Peyer's patch (tissue), 4 donors: ENCODE measurements at regions not wholly inside any gene's neighbourhood (a gene's known extent, or its start where the extent isn't known, plus 50 kb on each side); places are given as distances from the start of the nearest gene placed in this dataset.
A peak's percentile ranks its signal among the peaks of the same experiment; 100 is the strongest.

Experiments used
- DNase-seq, 3 donors: peaks; one replicate each; pipeline ENCODE4 v3.0.0-alpha.2; 2017 to 2019
- H3K27ac ChIP-seq, 4 donors: fragments of 200-600 bp; sonication (generic); one replicate each; pipeline ENCODE4 v1.5.1; 2016 to 2019
- H3K27me3 ChIP-seq, 2 donors: fragments of 200-600 bp; sonication (generic); one replicate each; pipeline ENCODE4 v1.5.1; 2019
- H3K36me3 ChIP-seq, 3 donors: fragments of 200-600 bp; sonication (generic); one replicate each; pipeline ENCODE4 v1.5.1; 2016 to 2019
- H3K4me1 ChIP-seq, 4 donors: fragments of 200-600 bp; sonication (generic); one replicate each; pipeline ENCODE4 v1.5.1; 2016 to 2019
- H3K4me3 ChIP-seq, 4 donors: fragments of 200-600 bp; sonication (generic); 1 replicate in 3 of 4; 2 replicates in 1 of 4; pipeline ENCODE4 v1.5.1; 2016 to 2019; ENCODE audit warnings: mild to moderate bottlenecking in 1 of 4
- H3K9me3 ChIP-seq, 4 donors: fragments of 200-600 bp; sonication (generic); one replicate each; pipeline ENCODE4 v1.5.1; 2016 to 2019; ENCODE audit warnings: mild to moderate bottlenecking in 1 of 4
- POLR2A ChIP-seq, 2 donors: fragments of 450-650 bp; IDR thresholded peaks; one replicate each; pipeline ENCODE4 v1.5.1; 2017; ENCODE audit warnings: antibody characterized with exemption in 2 of 2, mild to moderate bottlenecking in 2 of 2, moderate library complexity in 2 of 2
- TF ChIP-seq, protein P1 (sequence below), 6 experiments: fragments of 450-650 bp in 4 of 6; fragments of 200-600 bp in 2 of 6; sonication (generic) in 1 of 6; IDR thresholded peaks; one replicate each; pipeline ENCODE4 v1.5.1; 2017 to 2019; ENCODE audit warnings: antibody characterized with exemption in 6 of 6, mild to moderate bottlenecking in 3 of 6, moderate library complexity in 1 of 6

DNA sequence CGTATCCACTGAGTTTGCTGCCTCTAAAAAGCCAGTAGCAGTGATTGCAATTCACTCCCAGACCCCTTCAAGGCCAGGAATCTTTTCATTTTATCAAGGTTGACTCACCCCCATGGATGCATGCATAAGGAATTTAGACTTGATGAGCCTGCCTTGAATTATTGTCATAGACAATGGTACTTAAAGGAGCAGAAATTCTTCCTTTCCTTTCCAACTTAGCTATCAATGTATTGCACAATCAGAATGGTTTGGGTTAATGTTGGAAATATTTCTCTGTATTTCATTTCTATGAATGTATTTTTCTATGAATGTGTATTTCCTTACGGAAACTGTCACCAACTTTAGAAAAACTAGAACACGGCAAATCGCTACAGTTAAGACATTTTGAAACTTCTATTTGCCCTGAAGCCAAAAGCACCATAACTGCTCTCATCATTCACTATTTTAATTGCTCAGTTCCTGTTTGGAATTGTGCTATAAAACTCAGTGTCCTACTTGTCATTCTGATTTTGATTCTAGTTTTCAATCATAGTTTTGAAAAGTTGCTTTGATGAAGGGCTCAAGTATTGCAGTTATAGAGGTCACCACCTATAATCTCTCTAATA lies 355.7 kb upstream of the AKR1E2 start:
- Histone ChIP-seq H3K4me3 (no peak overlapping the region), H3K27me3 (no peaks in the 10 kb centered on the region), H3K36me3 (no peaks in the 10 kb centered on the region), H3K9me3 (no peaks in the 10 kb centered on the region), H3K4me1 (no peaks in the 10 kb centered on the region), H3K27ac (no peak overlapping the region)
- TF ChIP-seq POLR2A (IDR thresholded peaks at IDR 0.05): no peak
- TF ChIP-seq, protein P1, sequence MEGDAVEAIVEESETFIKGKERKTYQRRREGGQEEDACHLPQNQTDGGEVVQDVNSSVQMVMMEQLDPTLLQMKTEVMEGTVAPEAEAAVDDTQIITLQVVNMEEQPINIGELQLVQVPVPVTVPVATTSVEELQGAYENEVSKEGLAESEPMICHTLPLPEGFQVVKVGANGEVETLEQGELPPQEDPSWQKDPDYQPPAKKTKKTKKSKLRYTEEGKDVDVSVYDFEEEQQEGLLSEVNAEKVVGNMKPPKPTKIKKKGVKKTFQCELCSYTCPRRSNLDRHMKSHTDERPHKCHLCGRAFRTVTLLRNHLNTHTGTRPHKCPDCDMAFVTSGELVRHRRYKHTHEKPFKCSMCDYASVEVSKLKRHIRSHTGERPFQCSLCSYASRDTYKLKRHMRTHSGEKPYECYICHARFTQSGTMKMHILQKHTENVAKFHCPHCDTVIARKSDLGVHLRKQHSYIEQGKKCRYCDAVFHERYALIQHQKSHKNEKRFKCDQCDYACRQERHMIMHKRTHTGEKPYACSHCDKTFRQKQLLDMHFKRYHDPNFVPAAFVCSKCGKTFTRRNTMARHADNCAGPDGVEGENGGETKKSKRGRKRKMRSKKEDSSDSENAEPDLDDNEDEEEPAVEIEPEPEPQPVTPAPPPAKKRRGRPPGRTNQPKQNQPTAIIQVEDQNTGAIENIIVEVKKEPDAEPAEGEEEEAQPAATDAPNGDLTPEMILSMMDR (IDR thresholded peaks at IDR 0.05): no peak
- DNase-seq: no peak

DNA sequence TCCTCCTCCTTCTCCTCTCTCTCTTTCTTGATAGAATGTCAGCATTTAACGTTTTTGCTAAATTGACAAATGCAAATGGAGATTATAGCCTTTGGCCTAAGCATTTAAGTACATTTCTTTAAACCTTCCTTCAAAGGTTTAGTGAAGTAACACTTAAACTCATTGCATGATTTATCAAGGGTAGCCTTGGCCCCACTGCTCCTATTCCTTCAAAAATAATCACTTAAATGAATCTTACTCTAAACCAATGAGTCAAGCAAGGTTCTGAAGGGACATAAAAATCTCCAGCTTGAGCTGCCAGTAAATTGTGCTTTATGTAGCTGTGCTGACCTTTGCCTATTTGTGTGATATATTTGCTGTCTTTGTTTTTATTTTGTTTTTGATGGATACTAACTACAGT lies 358.5 kb upstream of the AKR1E2 start:
- no peak overlapping the region for H3K27ac ChIP-seq
- H3K4me1 ChIP-seq: no peaks in the 10 kb centered on the region
- no peaks in the 10 kb centered on the region for H3K36me3 ChIP-seq
- H3K4me3 ChIP-seq: no peak overlapping the region
- no peaks in the 10 kb centered on the region for H3K27me3 ChIP-seq
- H3K9me3 ChIP-seq: no peaks in the 10 kb centered on the region
- TF ChIP-seq POLR2A (IDR thresholded peaks at IDR 0.05): no peak
- TF ChIP-seq, protein P1 (IDR thresholded peaks at IDR 0.05): no peak
- no peak for DNase-seq

DNA sequence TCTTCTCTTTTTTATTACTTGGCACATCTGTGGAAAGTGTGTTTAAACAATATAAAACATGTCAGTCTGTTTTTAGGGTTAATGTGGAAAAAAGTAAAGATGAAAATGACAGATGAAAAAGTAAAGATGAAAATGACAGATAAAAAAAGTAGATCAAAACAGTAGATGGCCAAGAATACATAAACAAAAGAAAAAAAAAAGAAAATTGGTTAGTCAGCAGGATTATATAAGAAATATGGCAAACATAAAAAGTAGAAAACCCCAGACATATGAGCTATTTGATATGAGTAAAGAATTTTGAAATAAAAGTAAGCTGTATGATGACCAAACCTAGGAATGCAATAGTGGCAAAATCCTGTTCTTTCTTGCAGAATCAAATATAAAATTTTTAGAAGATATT lies 365.7 kb upstream of the AKR1E2 start:
- no peak for TF ChIP-seq POLR2A (IDR thresholded peaks at IDR 0.05)
- TF ChIP-seq, protein P1 (IDR thresholded peaks at IDR 0.05): no peak
- Histone ChIP-seq H3K4me1 (no peaks in the 10 kb centered on the region), H3K27me3 (no peaks in the 10 kb centered on the region), H3K27ac (no peak overlapping the region), H3K9me3 (no peaks in the 10 kb centered on the region), H3K36me3 (no peaks in the 10 kb centered on the region), H3K4me3 (no peak overlapping the region)
- no peak for DNase-seq

DNA sequence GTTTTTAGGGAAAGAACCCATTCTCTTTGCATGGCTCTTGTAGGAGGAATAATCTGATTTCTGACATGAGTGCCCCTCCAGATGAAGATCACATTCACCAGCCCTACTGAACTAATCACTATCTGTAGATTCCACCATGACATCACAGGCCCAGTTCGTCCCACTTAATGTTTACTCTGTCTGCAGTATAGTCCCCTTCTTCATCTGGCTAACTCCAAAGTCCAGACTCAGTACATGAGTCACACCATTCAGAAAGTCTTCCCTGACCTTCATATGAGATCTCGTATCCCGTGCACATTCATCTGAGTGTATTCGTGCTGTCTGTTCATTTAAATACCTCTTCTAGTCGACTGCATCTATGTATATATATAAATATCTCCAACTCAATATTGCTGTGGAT lies 366.5 kb upstream of the AKR1E2 start:
- Histone ChIP-seq H3K36me3 (no peaks in the 10 kb centered on the region), H3K27me3 (no peaks in the 10 kb centered on the region), H3K9me3 (no peaks in the 10 kb centered on the region), H3K4me1 (no peaks in the 10 kb centered on the region), H3K4me3 (no peak overlapping the region), H3K27ac (no peak overlapping the region)
- DNase-seq: peak in 1 of 3 donors; percentile 59
- TF ChIP-seq, protein P1 (IDR thresholded peaks at IDR 0.05): no peak
- TF ChIP-seq POLR2A (IDR thresholded peaks at IDR 0.05): no peak

DNA sequence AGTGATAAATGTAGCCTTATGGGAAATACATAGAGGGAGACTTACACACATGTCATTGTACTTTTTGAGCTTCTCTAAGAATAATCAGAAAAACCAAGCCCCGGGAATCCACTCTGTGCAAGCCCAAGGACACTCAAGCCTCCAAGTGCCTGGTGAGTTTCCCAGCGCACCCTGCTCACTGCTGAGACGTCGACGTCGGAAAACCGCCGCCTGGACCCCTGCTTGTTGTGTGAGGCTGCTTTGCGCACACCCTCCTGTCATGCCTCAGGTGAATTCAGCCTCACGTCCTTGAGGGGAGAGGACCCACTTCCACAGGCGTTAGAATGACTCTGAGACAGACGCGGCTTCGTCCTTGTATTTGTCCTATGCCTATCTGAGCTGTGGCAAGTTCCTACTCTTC lies 368.4 kb upstream of the AKR1E2 start:
- Histone ChIP-seq H3K27ac (no peak overlapping the region), H3K9me3 (no peaks in the 10 kb centered on the region), H3K4me3 (no peak overlapping the region), H3K4me1 (no peaks in the 10 kb centered on the region), H3K27me3 (no peaks in the 10 kb centered on the region), H3K36me3 (no peaks in the 10 kb centered on the region)
- TF ChIP-seq, protein P1 (IDR thresholded peaks at IDR 0.05): no peak
- no peak for TF ChIP-seq POLR2A (IDR thresholded peaks at IDR 0.05)
- no peak for DNase-seq

DNA sequence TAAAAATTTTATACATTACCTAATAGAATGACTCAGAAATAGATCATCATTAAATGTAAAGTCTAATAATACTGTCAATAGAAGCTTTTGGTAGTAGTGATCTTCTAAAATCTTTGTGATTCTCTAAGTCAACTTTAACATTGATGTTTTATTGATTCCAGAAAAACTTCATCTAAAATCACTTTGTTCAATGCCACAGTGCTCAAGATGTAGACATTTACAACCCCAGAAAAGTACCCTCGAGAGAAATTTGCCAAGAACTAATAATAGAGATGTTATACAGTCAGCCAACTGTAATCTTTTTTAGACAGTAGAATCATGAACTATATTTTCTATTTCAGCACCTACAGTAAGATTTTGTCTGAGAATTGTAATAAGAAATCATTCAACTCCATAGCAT lies 369.2 kb upstream of the AKR1E2 start:
- H3K36me3 ChIP-seq: no peaks in the 10 kb centered on the region
- DNase-seq: no peak
- no peaks in the 10 kb centered on the region for H3K9me3 ChIP-seq
- H3K27me3 ChIP-seq: no peaks in the 10 kb centered on the region
- no peaks in the 10 kb centered on the region for H3K4me1 ChIP-seq
- H3K27ac ChIP-seq: no peak overlapping the region
- H3K4me3 ChIP-seq: no peak overlapping the region
- TF ChIP-seq, protein P1 (IDR thresholded peaks at IDR 0.05): no peak
- TF ChIP-seq POLR2A (IDR thresholded peaks at IDR 0.05): no peak
